Cardiac fibroblast (primary cell): ENCODE measurements at regions not wholly inside any gene's neighbourhood (a gene's known extent, or its start where the extent isn't known, plus 50 kb on each side); places are given as distances from the start of the nearest gene placed in this dataset.

ENCODE experiments used
- DNase-seq, 2 donors: peaks; one replicate each; pipeline versions ENCODE4 v3.0.0 to v3.0.0-alpha.2; 2010; ENCODE audit warnings: low read depth in 2 of 2
- H3K4me3 ChIP-seq, 2 donors: replicated peaks in 1 of 2; 1 replicate in 1 of 2; 2 replicates in 1 of 2; pipeline ENCODE4 v1.5.1; 2011; ENCODE audit warnings: low read depth in 2 of 2, low read length in 2 of 2, mild to moderate bottlenecking in 2 of 2, moderate library complexity in 1 of 2
- CTCF ChIP-seq: IDR thresholded peaks from one replicate; pipeline ENCODE4 v1.5.1; 2011; ENCODE audit warnings: low read depth, mild to moderate bottlenecking, low read length, inconsistent platforms

- H3K4me3 ChIP-seq, result no peak overlapping the region
- no peak for TF ChIP-seq CTCF
- DNase-seq, result peak in 1 of 2 donors; percentile 33
These were observed 102.1 kb upstream of the SIAH1 start for GRCh38 chr16:48487287-48487686.

- H3K4me3 ChIP-seq, result no peak overlapping the region
- TF ChIP-seq CTCF, result no peak
- no peak for DNase-seq
These were observed 96.6 kb upstream of the SIAH1 start for GRCh38 chr16:48481772-48482171.

GRCh38 chr16:48481211-48481610 lies 96.0 kb upstream of the SIAH1 start:
- TF ChIP-seq CTCF, result no peak
- H3K4me3 ChIP-seq, result no peak overlapping the region
- DNase-seq, result no peak

GRCh38 chr16:48479955-48480354 lies 94.7 kb upstream of the SIAH1 start:
- H3K4me3 ChIP-seq, result no peak overlapping the region
- TF ChIP-seq CTCF, result no peak
- DNase-seq, result peak; percentile 39 to 48

- H3K4me3 ChIP-seq, result no peak overlapping the region
- DNase-seq, result no peak
- no peak for TF ChIP-seq CTCF
These were observed 94.1 kb upstream of the SIAH1 start for GRCh38 chr16:48479329-48479728.

GRCh38 chr16:48478393-48478792 lies 93.2 kb upstream of the SIAH1 start:
- TF ChIP-seq CTCF, result no peak
- no peak overlapping the region for H3K4me3 ChIP-seq
- DNase-seq, result peak in 1 of 2 donors; percentile 20

GRCh38 chr16:48471435-48471834 lies 86.2 kb upstream of the SIAH1 start:
- no peak for DNase-seq
- H3K4me3 ChIP-seq, result no peak overlapping the region
- no peak for TF ChIP-seq CTCF
